Testis (tissue), 2 donors: ENCODE measurements at regions not wholly inside any gene's neighbourhood (a gene's known extent, or its start where the extent isn't known, plus 50 kb on each side); places are given as distances from the start of the nearest gene placed in this dataset.

Source experiments
- POLR2A ChIP-seq: fragments of 450-650 bp; IDR thresholded peaks from one replicate; pipeline ENCODE4 v1.6.1; 2017; ENCODE audit warnings: antibody characterized with exemption, mild to moderate bottlenecking, moderate library complexity
- TF ChIP-seq, protein P1 (sequence below), 3 experiments: fragments of 450-650 bp in 2 of 3; fragments of 200-600 bp in 1 of 3; sonication (generic) in 1 of 3; IDR thresholded peaks; one replicate each; pipeline ENCODE4 v1.5.1; 2016 to 2019; ENCODE audit warnings: antibody characterized with exemption in 3 of 3, mild to moderate bottlenecking in 2 of 3, moderate library complexity in 1 of 3

- no peak for TF ChIP-seq POLR2A
- TF ChIP-seq, protein P1, sequence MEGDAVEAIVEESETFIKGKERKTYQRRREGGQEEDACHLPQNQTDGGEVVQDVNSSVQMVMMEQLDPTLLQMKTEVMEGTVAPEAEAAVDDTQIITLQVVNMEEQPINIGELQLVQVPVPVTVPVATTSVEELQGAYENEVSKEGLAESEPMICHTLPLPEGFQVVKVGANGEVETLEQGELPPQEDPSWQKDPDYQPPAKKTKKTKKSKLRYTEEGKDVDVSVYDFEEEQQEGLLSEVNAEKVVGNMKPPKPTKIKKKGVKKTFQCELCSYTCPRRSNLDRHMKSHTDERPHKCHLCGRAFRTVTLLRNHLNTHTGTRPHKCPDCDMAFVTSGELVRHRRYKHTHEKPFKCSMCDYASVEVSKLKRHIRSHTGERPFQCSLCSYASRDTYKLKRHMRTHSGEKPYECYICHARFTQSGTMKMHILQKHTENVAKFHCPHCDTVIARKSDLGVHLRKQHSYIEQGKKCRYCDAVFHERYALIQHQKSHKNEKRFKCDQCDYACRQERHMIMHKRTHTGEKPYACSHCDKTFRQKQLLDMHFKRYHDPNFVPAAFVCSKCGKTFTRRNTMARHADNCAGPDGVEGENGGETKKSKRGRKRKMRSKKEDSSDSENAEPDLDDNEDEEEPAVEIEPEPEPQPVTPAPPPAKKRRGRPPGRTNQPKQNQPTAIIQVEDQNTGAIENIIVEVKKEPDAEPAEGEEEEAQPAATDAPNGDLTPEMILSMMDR (IDR thresholded peaks at IDR 0.05), result no peak
These were observed 161.6 kb upstream of the FBXL17 start for GRCh38 chr5:108543486-108543885.
